ENCODE measurements at regions not wholly inside any gene's neighbourhood (a gene's known extent, or its start where the extent isn't known, plus 50 kb on each side); places are given as distances from the start of the nearest gene placed in this dataset.
"Not testable (repeated sequence)": the region's sequence is repeated elsewhere in the genome, so short reads cannot be mapped to it uniquely, and the experiment has no call there.

- Histone ChIP-seq H3K27ac (ENCODE audit: low read length) (no peak overlapping the region), H3K36me3 (ENCODE audit: insufficient read depth, low read length) (no peaks in the 10 kb centered on the region), H3K27me3 (ENCODE audit: insufficient read depth, low read length, poor library complexity) (no peaks in the 10 kb centered on the region), H3K4me3 (ENCODE audit: low read depth in 1 of 2, low read length in 2 of 2) (no peak overlapping the region), H3K9ac (ENCODE audit: low read depth, low read length) (no peak overlapping the region), H2AFZ (ENCODE audit: low read depth, low read length) (no peak overlapping the region), H3K4me1 (ENCODE audit: insufficient read depth, low read length) (no peaks in the 10 kb centered on the region), H3K9me3 (ENCODE audit: insufficient read depth, low read length, severe bottlenecking) (no peaks in the 10 kb centered on the region), H3K4me2 (ENCODE audit: insufficient read depth, low read length) (no peak overlapping the region), H4K20me1 (ENCODE audit: insufficient read depth, low read length) (no peaks in the 10 kb centered on the region), H3K79me2 (ENCODE audit: insufficient read depth, low read length) (no peaks in the 10 kb centered on the region)
- no peak for DNase-seq
- TF ChIP-seq EZH2 (IDR thresholded peaks at IDR 0.05; ENCODE audit: borderline replicate concordance, low read depth, low read length, severe bottlenecking), result no peak
- no peak for TF ChIP-seq CTCF (IDR thresholded peaks at IDR 0.05; ENCODE audit: borderline replicate concordance, extremely low read depth, low read length, poor library complexity, severe bottlenecking)
- no peak for ATAC-seq (ENCODE audit: insufficient read depth, low read depth)
Observed at GRCh38 chrY:12492218-12492617, 208.8 kb upstream of the USP9Y start.

- no peaks in the 10 kb centered on the region for H4K20me1 ChIP-seq (ENCODE audit: insufficient read depth, low read length)
- H3K79me2 ChIP-seq (ENCODE audit: insufficient read depth, low read length), result no peaks in the 10 kb centered on the region
- TF ChIP-seq EZH2 (IDR thresholded peaks at IDR 0.05; ENCODE audit: borderline replicate concordance, low read depth, low read length, severe bottlenecking), result no peak
- TF ChIP-seq CTCF (IDR thresholded peaks at IDR 0.05; ENCODE audit: borderline replicate concordance, extremely low read depth, low read length, poor library complexity, severe bottlenecking), result no peak
- H3K27ac ChIP-seq (ENCODE audit: low read length), result no peak overlapping the region
- no peaks in the 10 kb centered on the region for H3K9me3 ChIP-seq (ENCODE audit: insufficient read depth, low read length, severe bottlenecking)
- H3K9ac ChIP-seq (ENCODE audit: low read depth, low read length), result no peak overlapping the region
- H3K4me2 ChIP-seq (ENCODE audit: insufficient read depth, low read length), result no peak overlapping the region
- no peaks in the 10 kb centered on the region for H3K4me1 ChIP-seq (ENCODE audit: insufficient read depth, low read length)
- H2AFZ ChIP-seq (ENCODE audit: low read depth, low read length), result no peak overlapping the region
- DNase-seq, result no peak
- no peak for ATAC-seq (ENCODE audit: insufficient read depth, low read depth)
- H3K27me3 ChIP-seq (ENCODE audit: insufficient read depth, low read length, poor library complexity), result no peaks in the 10 kb centered on the region
- H3K36me3 ChIP-seq (ENCODE audit: insufficient read depth, low read length), result no peaks in the 10 kb centered on the region
- H3K4me3 ChIP-seq (ENCODE audit: low read depth in 1 of 2, low read length in 2 of 2), result no peak overlapping the region
Observed at GRCh38 chrY:12496007-12496406, 205.0 kb upstream of the USP9Y start.

GRCh38 chrY:12500096-12500495 lies 200.9 kb upstream of the USP9Y start:
- no peak overlapping the region for H3K4me3 ChIP-seq (ENCODE audit: low read depth in 1 of 2, low read length in 2 of 2)
- TF ChIP-seq EZH2 (IDR thresholded peaks at IDR 0.05; ENCODE audit: borderline replicate concordance, low read depth, low read length, severe bottlenecking), result no peak
- TF ChIP-seq CTCF (IDR thresholded peaks at IDR 0.05; ENCODE audit: borderline replicate concordance, extremely low read depth, low read length, poor library complexity, severe bottlenecking), result no peak
- H3K9ac ChIP-seq (ENCODE audit: low read depth, low read length), result no peak overlapping the region
- no peak for DNase-seq
- no peaks in the 10 kb centered on the region for H3K27me3 ChIP-seq (ENCODE audit: insufficient read depth, low read length, poor library complexity)
- no peaks in the 10 kb centered on the region for H3K9me3 ChIP-seq (ENCODE audit: insufficient read depth, low read length, severe bottlenecking)
- H3K27ac ChIP-seq (ENCODE audit: low read length), result no peak overlapping the region
- H3K79me2 ChIP-seq (ENCODE audit: insufficient read depth, low read length), result no peaks in the 10 kb centered on the region
- H3K36me3 ChIP-seq (ENCODE audit: insufficient read depth, low read length), result no peaks in the 10 kb centered on the region
- ATAC-seq (ENCODE audit: insufficient read depth, low read depth), result no peak
- H2AFZ ChIP-seq (ENCODE audit: low read depth, low read length), result no peak overlapping the region
- no peaks in the 10 kb centered on the region for H3K4me1 ChIP-seq (ENCODE audit: insufficient read depth, low read length)
- H4K20me1 ChIP-seq (ENCODE audit: insufficient read depth, low read length), result no peaks in the 10 kb centered on the region
- no peak overlapping the region for H3K4me2 ChIP-seq (ENCODE audit: insufficient read depth, low read length)

GRCh38 chrY:12504028-12504427 lies 197.0 kb upstream of the USP9Y start:
- not testable (repeated sequence) for H3K79me2 ChIP-seq (ENCODE audit: insufficient read depth, low read length); H3K4me2 ChIP-seq (ENCODE audit: insufficient read depth, low read length); H2AFZ ChIP-seq (ENCODE audit: low read depth, low read length); H3K4me3 ChIP-seq (ENCODE audit: low read depth in 1 of 2, low read length in 2 of 2); H3K27me3 ChIP-seq (ENCODE audit: insufficient read depth, low read length, poor library complexity); H3K36me3 ChIP-seq (ENCODE audit: insufficient read depth, low read length); H3K9ac ChIP-seq (ENCODE audit: low read depth, low read length); ATAC-seq (ENCODE audit: insufficient read depth, low read depth); DNase-seq; H3K27ac ChIP-seq (ENCODE audit: low read length); H3K9me3 ChIP-seq (ENCODE audit: insufficient read depth, low read length, severe bottlenecking); H3K4me1 ChIP-seq (ENCODE audit: insufficient read depth, low read length); H4K20me1 ChIP-seq (ENCODE audit: insufficient read depth, low read length)
